SW 1271 (cell line): ENCODE measurements at regions not wholly inside any gene's neighbourhood (a gene's known extent, or its start where the extent isn't known, plus 50 kb on each side); places are given as distances from the start of the nearest gene placed in this dataset.

Source experiments
- DNase-seq, 2 experiments: peaks; one replicate each; lab custom pipeline; 2025; lab: John Stamatoyannopoulos, UW

GRCh38 chr18:78770139-78770822 is 209.3 kb upstream of the SALL3 start:
- no peak for DNase-seq

- DNase-seq = no peak
These were observed 208.8 kb upstream of the SALL3 start for GRCh38 chr18:78770823-78771139.

GRCh38 chr18:78771496-78772359 is 207.9 kb upstream of the SALL3 start:
- DNase-seq = no peak

- DNase-seq = no peak
These were observed 207.0 kb upstream of the SALL3 start for GRCh38 chr18:78772360-78773302.

GRCh38 chr18:78773303-78773755 is 206.3 kb upstream of the SALL3 start:
- no peak for DNase-seq

- no peak for DNase-seq
These were observed 205.8 kb upstream of the SALL3 start for GRCh38 chr18:78773819-78774218.

- no peak for DNase-seq
These were observed 204.9 kb upstream of the SALL3 start for GRCh38 chr18:78774741-78775141.

GRCh38 chr18:78776151-78776550 is 203.5 kb upstream of the SALL3 start:
- DNase-seq = no peak

GRCh38 chr18:78776706-78777285 is 202.8 kb upstream of the SALL3 start:
- DNase-seq = no peak

GRCh38 chr18:78777992-78778391 is 201.6 kb upstream of the SALL3 start:
- no peak for DNase-seq

GRCh38 chr18:78778651-78779050 is 201.0 kb upstream of the SALL3 start:
- no peak for DNase-seq

- DNase-seq = no peak
These were observed 199.5 kb upstream of the SALL3 start for GRCh38 chr18:78779996-78780718.

- DNase-seq = no peak
These were observed 198.7 kb upstream of the SALL3 start for GRCh38 chr18:78780719-78781600.

- DNase-seq = no peak
These were observed 198.0 kb upstream of the SALL3 start for GRCh38 chr18:78781601-78781960.

GRCh38 chr18:78782951-78783563 is 196.6 kb upstream of the SALL3 start:
- no peak for DNase-seq

- DNase-seq = no peak
These were observed 196.1 kb upstream of the SALL3 start for GRCh38 chr18:78783564-78783960.

GRCh38 chr18:78784861-78785260 is 194.8 kb upstream of the SALL3 start:
- no peak for DNase-seq

- DNase-seq = no peak
These were observed 193.9 kb upstream of the SALL3 start for GRCh38 chr18:78785706-78786105.

GRCh38 chr18:78786776-78787175 is 192.8 kb upstream of the SALL3 start:
- DNase-seq = no peak

- no peak for DNase-seq
These were observed 191.9 kb upstream of the SALL3 start for GRCh38 chr18:78787751-78788150.
